Stomach (tissue), 8 donors: ENCODE measurements at regions not wholly inside any gene's neighbourhood (a gene's known extent, or its start where the extent isn't known, plus 50 kb on each side); places are given as distances from the start of the nearest gene placed in this dataset.
"Not testable (repeated sequence)": the region's sequence is repeated elsewhere in the genome, so short reads cannot be mapped to it uniquely, and the experiment has no call there.

Experiments
- DNase-seq, 2 donors: peaks; one replicate each; pipeline versions ENCODE4 v3.0.0 to v3.0.0-alpha.2; 2013 to 2019
- H3K27ac ChIP-seq, 5 donors: fragments of 200-600 bp in 4 of 5; sonication (generic) in 4 of 5; one replicate each; pipeline ENCODE4 v1.5.1; 2013 to 2019; ENCODE audit warnings: mild to moderate bottlenecking in 1 of 5, moderate library complexity in 1 of 5
- H3K27me3 ChIP-seq, 3 donors: fragments of 200-600 bp; sonication (generic); one replicate each; pipeline ENCODE4 v1.5.1; 2017 to 2019; ENCODE audit warnings: mixed run types in 1 of 3
- H3K36me3 ChIP-seq, 4 donors: fragments of 200-600 bp; sonication (generic); 1 replicate in 3 of 4; 2 replicates in 1 of 4; pipeline ENCODE4 v1.5.1; 2016 to 2019
- H3K4me1 ChIP-seq, 4 donors: fragments of 200-600 bp; sonication (generic); one replicate each; pipeline ENCODE4 v1.5.1; 2016 to 2019
- H3K4me3 ChIP-seq, 4 donors: fragments of 200-600 bp; sonication (generic) in 3 of 4; one replicate each; pipeline ENCODE4 v1.5.1; 2016 to 2019; ENCODE audit warnings: mild to moderate bottlenecking in 1 of 4
- H3K9me3 ChIP-seq, 4 donors: fragments of 200-600 bp; sonication (generic); one replicate each; pipeline ENCODE4 v1.5.1; 2016 to 2019
- EP300 ChIP-seq: sonication (generic); formaldehyde crosslinking; IDR thresholded peaks from one replicate; pipeline ENCODE4 v1.6.1; 2017; ENCODE audit warnings: antibody characterized with exemption
- POLR2A ChIP-seq, 4 donors: fragments of 450-650 bp; IDR thresholded peaks; one replicate each; pipeline ENCODE4 v1.6.1; 2016; ENCODE audit warnings: antibody characterized with exemption in 4 of 4, control low read depth in 2 of 4, mild to moderate bottlenecking in 1 of 4, moderate library complexity in 1 of 4
- POLR2AphosphoS5 ChIP-seq, 3 donors: sonication (generic); formaldehyde crosslinking; IDR thresholded peaks; one replicate each; pipeline ENCODE4 v1.6.1; 2016; ENCODE audit warnings: antibody characterized with exemption in 3 of 3
- WGBS, 5 donors: extraction: QIAGEN DNeasy Blood & Tissue Kit in 3 of 5; methylation state at CpG; one replicate each; pipeline versions ENCODE4 v1.1.5 to v1.1.7; 2013 to 2018; 5-methylcytosine and 5-hydroxymethylcytosine counted together
- intact Hi-C: fragments of 100-400 bp; cut with DNase I; formaldehyde crosslinking; loops from one replicate; pipeline ENCODE4 v1.15.1; 2023; ENCODE audit warnings: low total_unique reads
- TF ChIP-seq, protein P1 (sequence below), 7 experiments: fragments of 450-650 bp in 4 of 7; fragments of 200-600 bp in 3 of 7; sonication (generic) in 3 of 7; IDR thresholded peaks; one replicate each; pipeline ENCODE4 v1.5.1; 2016 to 2019; ENCODE audit warnings: antibody characterized with exemption in 7 of 7, control low read depth in 2 of 7, mild to moderate bottlenecking in 1 of 7
- donor health status: healthy with polysubstance abuse.
- donor health status: Bipolar disorder and iron deficiency.
- donor health status: healthy.

DNA sequence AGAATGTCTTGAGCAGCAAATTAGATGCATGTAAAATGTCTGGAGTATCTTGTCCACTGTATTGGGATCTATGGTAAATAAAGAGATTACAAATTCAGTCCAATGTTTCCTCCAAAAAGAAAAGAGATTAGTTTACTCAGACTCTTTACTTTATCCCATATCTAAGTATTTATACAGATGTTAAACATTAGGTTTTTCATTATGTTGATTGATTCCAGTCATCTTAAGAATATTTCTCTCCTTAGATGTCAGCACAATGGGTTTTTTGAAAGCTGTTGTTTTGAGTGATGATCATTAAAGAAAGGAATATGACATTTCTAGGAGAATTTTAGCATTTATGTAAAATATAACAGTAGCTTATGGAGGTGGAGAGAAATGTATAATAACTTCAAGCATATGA lies 938.9 kb downstream of the C4orf33 start:
- TF ChIP-seq EP300 (no peak), POLR2A (IDR thresholded peaks at IDR 0.05) (no peak), POLR2AphosphoS5 (IDR thresholded peaks at IDR 0.05) (no peak)
- TF ChIP-seq, protein P1, sequence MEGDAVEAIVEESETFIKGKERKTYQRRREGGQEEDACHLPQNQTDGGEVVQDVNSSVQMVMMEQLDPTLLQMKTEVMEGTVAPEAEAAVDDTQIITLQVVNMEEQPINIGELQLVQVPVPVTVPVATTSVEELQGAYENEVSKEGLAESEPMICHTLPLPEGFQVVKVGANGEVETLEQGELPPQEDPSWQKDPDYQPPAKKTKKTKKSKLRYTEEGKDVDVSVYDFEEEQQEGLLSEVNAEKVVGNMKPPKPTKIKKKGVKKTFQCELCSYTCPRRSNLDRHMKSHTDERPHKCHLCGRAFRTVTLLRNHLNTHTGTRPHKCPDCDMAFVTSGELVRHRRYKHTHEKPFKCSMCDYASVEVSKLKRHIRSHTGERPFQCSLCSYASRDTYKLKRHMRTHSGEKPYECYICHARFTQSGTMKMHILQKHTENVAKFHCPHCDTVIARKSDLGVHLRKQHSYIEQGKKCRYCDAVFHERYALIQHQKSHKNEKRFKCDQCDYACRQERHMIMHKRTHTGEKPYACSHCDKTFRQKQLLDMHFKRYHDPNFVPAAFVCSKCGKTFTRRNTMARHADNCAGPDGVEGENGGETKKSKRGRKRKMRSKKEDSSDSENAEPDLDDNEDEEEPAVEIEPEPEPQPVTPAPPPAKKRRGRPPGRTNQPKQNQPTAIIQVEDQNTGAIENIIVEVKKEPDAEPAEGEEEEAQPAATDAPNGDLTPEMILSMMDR (IDR thresholded peaks at IDR 0.05) = no peak
- Histone ChIP-seq H3K9me3 (peaks cover 0 to 11% (median 0%) of the 10 kb centered on the region in 4 donors), H3K4me1 (no peaks in the 10 kb centered on the region), H3K36me3 (no peaks in the 10 kb centered on the region), H3K27ac (no peak overlapping the region), H3K4me3 (no peak overlapping the region), H3K27me3 (no peaks in the 10 kb centered on the region)
- DNase-seq = no peak
- intact Hi-C loops = no loop called here

DNA sequence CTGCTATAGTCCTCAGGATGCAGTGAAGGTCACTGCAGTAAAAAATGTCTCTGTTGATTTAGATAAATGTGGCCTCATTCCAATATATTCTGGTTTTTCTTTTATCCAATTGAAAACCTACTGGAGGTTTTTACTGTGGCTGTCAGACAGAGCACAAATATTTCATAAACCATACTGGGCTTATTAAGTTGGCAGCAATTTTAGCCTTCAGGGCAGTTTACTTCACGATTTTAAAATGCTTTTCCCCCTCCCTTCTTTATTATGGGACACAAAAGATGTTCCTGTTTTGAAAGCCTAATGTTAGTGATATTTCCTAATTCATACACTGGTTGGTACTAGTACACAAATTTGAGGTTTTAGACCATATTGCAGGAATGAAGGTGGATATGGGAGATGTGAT lies 939.4 kb downstream of the C4orf33 start:
- no peak for DNase-seq
- Histone ChIP-seq H3K4me1 (no peaks in the 10 kb centered on the region), H3K27ac (no peak overlapping the region), H3K4me3 (no peak overlapping the region), H3K36me3 (no peaks in the 10 kb centered on the region), H3K9me3 (peaks cover 0 to 11% (median 0%) of the 10 kb centered on the region in 4 donors), H3K27me3 (no peaks in the 10 kb centered on the region)
- intact Hi-C loops = no loop called here
- 14 to 42% (median 30%) methylated on average over 1 of the region's 1 CpG for WGBS, 5 donors
- no peak for TF ChIP-seq POLR2A (IDR thresholded peaks at IDR 0.05)
- TF ChIP-seq, protein P1 (IDR thresholded peaks at IDR 0.05) = no peak
- TF ChIP-seq EP300 = no peak
- TF ChIP-seq POLR2AphosphoS5 (IDR thresholded peaks at IDR 0.05) = no peak

DNA sequence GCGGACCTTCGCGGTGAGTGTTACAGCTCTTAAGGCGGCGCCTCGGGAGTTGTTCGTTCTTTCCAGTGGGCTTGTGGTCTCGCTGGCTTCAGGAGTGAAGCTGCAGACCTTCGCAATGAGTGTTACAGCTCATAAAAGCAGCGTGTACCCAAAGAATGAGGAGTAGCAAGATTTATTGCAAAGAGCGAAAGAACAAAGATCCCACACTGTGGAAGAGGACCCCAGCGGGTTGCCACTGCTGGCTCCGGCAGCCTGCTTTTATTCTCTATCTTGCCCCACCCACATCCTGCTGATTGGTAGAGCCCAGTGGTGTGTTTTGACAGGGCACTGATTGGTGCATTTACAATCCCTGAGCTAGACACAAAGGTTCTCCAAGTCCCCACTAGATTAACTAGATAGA lies 941.9 kb downstream of the C4orf33 start:
- H3K36me3 ChIP-seq, DNase-seq, H3K27ac ChIP-seq, H3K4me1 ChIP-seq, intact Hi-C loops, H3K27me3 ChIP-seq, H3K4me3 ChIP-seq: not testable (repeated sequence)
- 95 to 99% (median 96%) methylated on average over 13 of the region's 13 CpGs for WGBS, 5 donors
- peaks cover 0 to 11% (median 0%) of the 10 kb centered on the region in 4 donors for H3K9me3 ChIP-seq

DNA sequence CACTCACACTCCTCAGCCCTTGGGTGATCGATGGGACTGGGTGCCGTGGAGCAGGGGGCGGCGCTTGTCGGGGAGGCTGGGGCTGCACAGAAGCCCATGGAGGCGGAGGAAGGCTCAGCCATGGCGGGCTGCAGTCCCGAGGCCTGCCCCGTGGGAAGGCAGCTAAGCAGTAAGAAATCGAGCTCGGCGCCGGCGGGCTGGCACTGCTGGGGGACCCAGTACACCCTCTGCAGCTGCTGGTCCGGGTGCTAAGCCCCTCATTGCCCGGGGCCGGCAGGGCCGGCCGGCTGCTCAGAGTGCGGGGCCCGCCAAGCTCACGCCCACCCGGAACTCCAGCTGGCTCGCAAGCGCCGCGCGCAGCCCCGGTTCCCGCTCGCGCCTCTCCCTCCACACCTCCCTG lies 942.6 kb downstream of the C4orf33 start:
- DNase-seq, H3K27me3 ChIP-seq, H3K4me1 ChIP-seq, H3K36me3 ChIP-seq, H3K27ac ChIP-seq, H3K4me3 ChIP-seq, intact Hi-C loops: not testable (repeated sequence)
- 88 to 100% (median 95%) methylated on average over 1 to 32 of the region's 32 CpGs for WGBS, 5 donors
- H3K9me3 ChIP-seq = peaks cover 0 to 11% (median 0%) of the 10 kb centered on the region in 4 donors

DNA sequence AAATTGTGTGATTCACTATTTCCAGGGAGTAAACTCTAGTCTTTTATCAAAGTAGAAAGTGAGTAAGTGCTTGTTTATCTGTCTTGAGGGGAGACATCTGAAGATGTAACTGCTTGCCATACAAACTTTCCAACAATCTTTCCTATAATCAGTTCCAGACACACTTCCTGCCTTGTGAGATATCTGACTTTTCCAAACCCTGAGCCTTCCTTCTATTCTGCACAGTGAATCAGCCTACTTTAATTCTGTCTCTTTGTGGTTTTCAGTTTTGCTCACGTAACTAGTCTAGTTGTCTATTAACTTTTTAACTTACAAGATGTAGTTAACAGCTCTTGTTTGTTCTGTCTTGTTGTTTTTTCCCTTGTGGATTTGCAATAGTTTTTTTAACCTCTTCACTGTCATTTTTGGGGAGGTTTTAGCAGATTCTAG lies 947.8 kb downstream of the C4orf33 start:
- intact Hi-C loops = no loop called here
- no peak overlapping the region for H3K4me3 ChIP-seq
- H3K36me3 ChIP-seq = no peaks in the 10 kb centered on the region
- no peak overlapping the region for H3K27ac ChIP-seq
- DNase-seq = no peak
- TF ChIP-seq POLR2A (IDR thresholded peaks at IDR 0.05) = no peak
- TF ChIP-seq, protein P1 (IDR thresholded peaks at IDR 0.05) = no peak
- no peak for TF ChIP-seq POLR2AphosphoS5 (IDR thresholded peaks at IDR 0.05)
- TF ChIP-seq EP300 = no peak
- H3K9me3 ChIP-seq = peaks cover 0 to under 1% (median 0%) of the 10 kb centered on the region in 4 donors
- WGBS, 5 donors = 17 to 48% (median 25%) methylated on average over 1 of the region's 1 CpG
- no peaks in the 10 kb centered on the region for H3K4me1 ChIP-seq
- H3K27me3 ChIP-seq = no peaks in the 10 kb centered on the region
